Uterus (tissue), 3 donors: ENCODE measurements at regions not wholly inside any gene's neighbourhood (a gene's known extent, or its start where the extent isn't known, plus 50 kb on each side); places are given as distances from the start of the nearest gene placed in this dataset.

Experiments
- DNase-seq, 2 donors: peaks; one replicate each; pipeline ENCODE4 v3.0.0-alpha.2; 2019 to 2020
- H3K27ac ChIP-seq, 2 donors: fragments of 200-600 bp; sonication (generic); 1 replicate in 1 of 2; 2 replicates in 1 of 2; pipeline ENCODE4 v1.5.1; 2016 to 2018
- H3K27me3 ChIP-seq, 2 donors: fragments of 200-600 bp; sonication (generic); one replicate each; pipeline ENCODE4 v1.5.1; 2018 to 2019; ENCODE audit warnings: control low read depth in 1 of 2
- H3K36me3 ChIP-seq, 2 donors: fragments of 200-600 bp; sonication (generic); one replicate each; pipeline ENCODE4 v1.5.1; 2019; ENCODE audit warnings: control low read depth in 1 of 2
- H3K4me1 ChIP-seq, 2 donors: fragments of 200-600 bp; sonication (generic); one replicate each; pipeline ENCODE4 v1.5.1; 2018 to 2019; ENCODE audit warnings: control low read depth in 1 of 2
- H3K4me3 ChIP-seq, 2 donors: fragments of 200-600 bp; sonication (generic); 1 replicate in 1 of 2; 2 replicates in 1 of 2; pipeline ENCODE4 v1.5.1; 2018 to 2019; ENCODE audit warnings: mild to moderate bottlenecking in 1 of 2
- H3K9me3 ChIP-seq, 2 donors: fragments of 200-600 bp; sonication (generic); one replicate each; pipeline ENCODE4 v1.5.1; 2019; ENCODE audit warnings: control low read depth in 1 of 2
- CTCF ChIP-seq, 4 experiments: fragments of 200-600 bp in 2 of 4; fragments of 450-650 bp in 2 of 4; sonication (generic) in 2 of 4; IDR thresholded peaks; one replicate each; pipeline ENCODE4 v1.5.1; 2016 to 2019; ENCODE audit warnings: antibody characterized with exemption in 4 of 4, mild to moderate bottlenecking in 2 of 4, moderate library complexity in 1 of 4
- POLR2A ChIP-seq, 2 donors: fragments of 450-650 bp; IDR thresholded peaks; one replicate each; pipeline ENCODE4 v1.6.1; 2016; ENCODE audit warnings: antibody characterized with exemption in 2 of 2, mild to moderate bottlenecking in 1 of 2, moderate library complexity in 1 of 2
- intact Hi-C: fragments of 100-400 bp; cut with DNase I; formaldehyde crosslinking; loops from one replicate; pipeline ENCODE4 v1.15.1; 2023; ENCODE audit warnings: low total_unique reads
- donor health status: DM: yes; HTN: yes; CAD: no.

DNA sequence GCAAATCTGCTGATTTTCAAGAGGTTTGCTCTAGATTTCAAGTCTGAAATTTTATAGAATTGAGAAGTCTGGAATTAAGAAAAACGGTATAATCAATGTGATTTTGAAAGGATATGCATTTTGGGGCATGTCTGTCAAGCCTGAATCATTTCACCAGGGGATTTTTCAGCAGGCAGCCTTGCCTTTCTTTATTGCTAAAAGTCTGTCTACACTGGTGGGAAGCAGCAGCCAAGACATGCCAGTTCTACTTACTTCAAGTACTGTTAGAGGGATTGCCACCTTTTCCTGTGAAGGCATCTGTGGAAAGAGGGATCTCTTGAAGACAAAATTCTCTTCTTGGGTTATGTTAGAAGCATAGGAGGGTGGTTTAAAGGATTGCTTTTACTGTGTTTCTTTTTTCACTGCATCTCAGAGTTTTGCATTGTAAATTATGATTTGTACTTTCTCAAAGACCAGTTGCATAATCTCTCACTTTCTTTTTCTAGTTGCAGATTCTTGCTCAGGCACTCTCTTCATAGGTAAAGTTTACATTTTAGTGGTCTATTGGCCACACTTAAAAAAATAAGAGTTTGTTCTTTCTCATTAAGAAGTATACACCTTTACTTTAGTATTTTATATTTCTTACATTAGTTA lies 837.0 kb downstream of the GALC start:
- Histone ChIP-seq H3K4me3 (no peak overlapping the region), H3K4me1 (peaks cover 0 to 6% of the 10 kb centered on the region in 2 donors), H3K27ac (no peak overlapping the region), H3K27me3 (no peaks in the 10 kb centered on the region), H3K9me3 (no peaks in the 10 kb centered on the region), H3K36me3 (no peaks in the 10 kb centered on the region)
- no peak for DNase-seq
- TF ChIP-seq CTCF (IDR thresholded peaks at IDR 0.05): no peak
- no peak for TF ChIP-seq POLR2A (IDR thresholded peaks at IDR 0.05)
- intact Hi-C loops: no loop called here

DNA sequence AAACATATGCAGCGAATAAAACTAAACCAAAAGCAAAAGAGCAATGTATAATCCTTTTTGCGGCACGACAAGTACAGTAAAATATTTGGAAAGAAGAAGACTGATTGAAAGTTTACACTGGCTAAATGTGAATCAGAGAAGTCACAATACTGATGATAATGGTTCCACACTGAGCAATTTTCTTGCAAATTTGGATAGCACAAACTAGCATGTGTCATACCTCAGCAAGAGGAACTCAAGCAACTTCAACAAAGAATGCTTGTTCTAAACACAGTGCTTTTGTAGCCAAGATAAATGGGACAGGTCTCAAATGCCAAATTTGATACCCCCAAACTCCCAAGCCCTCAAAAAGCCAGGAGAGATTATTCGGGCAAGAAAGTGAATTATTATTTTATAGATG lies 839.1 kb downstream of the GALC start:
- H3K9me3 ChIP-seq: no peaks in the 10 kb centered on the region
- no peaks in the 10 kb centered on the region for H3K36me3 ChIP-seq
- DNase-seq: no peak
- no peak overlapping the region for H3K4me3 ChIP-seq
- no peaks in the 10 kb centered on the region for H3K27me3 ChIP-seq
- intact Hi-C loops: no loop called here
- no peaks in the 10 kb centered on the region for H3K4me1 ChIP-seq
- H3K27ac ChIP-seq: no peak overlapping the region
- TF ChIP-seq POLR2A (IDR thresholded peaks at IDR 0.05): no peak
- TF ChIP-seq CTCF (IDR thresholded peaks at IDR 0.05): no peak

DNA sequence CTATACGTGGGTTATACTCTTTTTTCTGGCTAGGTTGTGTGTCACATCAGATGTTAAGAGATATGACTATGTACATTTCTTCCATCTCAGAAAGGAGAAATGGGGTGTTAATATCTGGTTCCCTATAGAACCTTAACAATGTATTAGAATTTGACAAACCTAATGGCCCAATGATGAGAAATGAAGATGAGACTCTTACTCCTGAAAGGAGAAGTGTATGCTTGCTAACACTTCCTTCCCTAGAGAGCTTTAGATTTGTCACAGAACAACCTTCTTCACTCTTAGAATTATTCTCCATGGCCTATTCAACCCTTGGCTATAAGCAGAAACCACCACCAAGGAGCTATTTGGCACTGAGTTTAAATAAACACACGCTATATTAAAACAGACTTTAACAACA lies 839.6 kb downstream of the GALC start:
- intact Hi-C loops: no loop called here
- no peaks in the 10 kb centered on the region for H3K27me3 ChIP-seq
- no peak overlapping the region for H3K4me3 ChIP-seq
- no peak overlapping the region for H3K27ac ChIP-seq
- H3K4me1 ChIP-seq: no peaks in the 10 kb centered on the region
- H3K36me3 ChIP-seq: no peaks in the 10 kb centered on the region
- no peak for DNase-seq
- no peak for TF ChIP-seq CTCF (IDR thresholded peaks at IDR 0.05)
- TF ChIP-seq POLR2A (IDR thresholded peaks at IDR 0.05): no peak
- no peaks in the 10 kb centered on the region for H3K9me3 ChIP-seq

- no peaks in the 10 kb centered on the region for H3K4me1 ChIP-seq
- no peak overlapping the region for H3K4me3 ChIP-seq
- no peak overlapping the region for H3K27ac ChIP-seq
- DNase-seq: no peak
- no peaks in the 10 kb centered on the region for H3K9me3 ChIP-seq
- no peak for TF ChIP-seq CTCF (IDR thresholded peaks at IDR 0.05)
- no peak for TF ChIP-seq POLR2A (IDR thresholded peaks at IDR 0.05)
- H3K36me3 ChIP-seq: no peaks in the 10 kb centered on the region
- no peaks in the 10 kb centered on the region for H3K27me3 ChIP-seq
- intact Hi-C loops: no loop called here
Measured at GRCh38 chr14:87152693-87153092, 840.3 kb downstream of the GALC start.

- intact Hi-C loops: no loop called here
- Histone ChIP-seq H3K9me3 (no peaks in the 10 kb centered on the region), H3K36me3 (no peaks in the 10 kb centered on the region), H3K27me3 (no peaks in the 10 kb centered on the region), H3K4me3 (no peak overlapping the region), H3K27ac (no peak overlapping the region), H3K4me1 (no peaks in the 10 kb centered on the region)
- no peak for TF ChIP-seq POLR2A (IDR thresholded peaks at IDR 0.05)
- TF ChIP-seq CTCF (IDR thresholded peaks at IDR 0.05): no peak
- no peak for DNase-seq
Measured at GRCh38 chr14:87149583-87150354, 843.2 kb downstream of the GALC start.
